ENCODE measurements at regions not wholly inside any gene's neighbourhood (a gene's known extent, or its start where the extent isn't known, plus 50 kb on each side); places are given as distances from the start of the nearest gene placed in this dataset.

DNA sequence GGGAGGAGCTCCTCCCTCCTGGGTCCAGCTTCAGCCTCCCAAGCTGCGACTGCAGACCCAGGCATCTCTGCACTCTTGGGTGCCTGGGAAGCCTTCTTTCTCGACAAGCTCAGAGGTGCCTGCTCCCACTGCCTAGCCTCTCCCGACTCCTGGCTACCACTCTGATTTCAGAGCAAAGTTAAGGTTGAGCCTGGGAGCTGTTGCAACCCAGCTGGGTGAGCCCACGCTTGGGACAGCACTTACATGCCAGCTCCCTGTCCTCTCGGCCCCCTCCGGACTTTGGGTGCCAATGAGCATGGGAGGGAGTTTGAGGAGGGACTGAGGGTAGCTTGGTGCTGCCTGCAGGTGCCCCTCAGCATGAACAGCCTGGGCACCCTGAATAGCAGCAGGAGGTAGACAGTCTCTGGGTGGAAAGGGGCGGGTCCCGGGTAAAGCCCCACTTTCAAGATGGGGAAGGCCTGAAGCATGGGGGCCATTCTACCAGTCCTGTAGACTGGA, 1383.4 kb upstream of the PCDH20 start:
- H3K9me3 ChIP-seq: peaks cover 0 to 10% (median 0%) of the 10 kb centered on the region in 3 donors
- no peaks in the 10 kb centered on the region for H3K36me3 ChIP-seq
- H3K27me3 ChIP-seq: no peaks in the 10 kb centered on the region
- no peak overlapping the region for H3K4me3 ChIP-seq
- intact Hi-C loops (cut with DNase I): no loop called here
- H3K4me1 ChIP-seq: no peaks in the 10 kb centered on the region
- no peak overlapping the region for H3K27ac ChIP-seq
- no peak for DNase-seq
- no peak for TF ChIP-seq POLR2A (IDR thresholded peaks at IDR 0.05)
- TF ChIP-seq, protein P1, sequence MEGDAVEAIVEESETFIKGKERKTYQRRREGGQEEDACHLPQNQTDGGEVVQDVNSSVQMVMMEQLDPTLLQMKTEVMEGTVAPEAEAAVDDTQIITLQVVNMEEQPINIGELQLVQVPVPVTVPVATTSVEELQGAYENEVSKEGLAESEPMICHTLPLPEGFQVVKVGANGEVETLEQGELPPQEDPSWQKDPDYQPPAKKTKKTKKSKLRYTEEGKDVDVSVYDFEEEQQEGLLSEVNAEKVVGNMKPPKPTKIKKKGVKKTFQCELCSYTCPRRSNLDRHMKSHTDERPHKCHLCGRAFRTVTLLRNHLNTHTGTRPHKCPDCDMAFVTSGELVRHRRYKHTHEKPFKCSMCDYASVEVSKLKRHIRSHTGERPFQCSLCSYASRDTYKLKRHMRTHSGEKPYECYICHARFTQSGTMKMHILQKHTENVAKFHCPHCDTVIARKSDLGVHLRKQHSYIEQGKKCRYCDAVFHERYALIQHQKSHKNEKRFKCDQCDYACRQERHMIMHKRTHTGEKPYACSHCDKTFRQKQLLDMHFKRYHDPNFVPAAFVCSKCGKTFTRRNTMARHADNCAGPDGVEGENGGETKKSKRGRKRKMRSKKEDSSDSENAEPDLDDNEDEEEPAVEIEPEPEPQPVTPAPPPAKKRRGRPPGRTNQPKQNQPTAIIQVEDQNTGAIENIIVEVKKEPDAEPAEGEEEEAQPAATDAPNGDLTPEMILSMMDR (IDR thresholded peaks at IDR 0.05): no peak
- no CpG with 5 or more reads among the region's 8 CpGs for WGBS, 2 donors

DNA sequence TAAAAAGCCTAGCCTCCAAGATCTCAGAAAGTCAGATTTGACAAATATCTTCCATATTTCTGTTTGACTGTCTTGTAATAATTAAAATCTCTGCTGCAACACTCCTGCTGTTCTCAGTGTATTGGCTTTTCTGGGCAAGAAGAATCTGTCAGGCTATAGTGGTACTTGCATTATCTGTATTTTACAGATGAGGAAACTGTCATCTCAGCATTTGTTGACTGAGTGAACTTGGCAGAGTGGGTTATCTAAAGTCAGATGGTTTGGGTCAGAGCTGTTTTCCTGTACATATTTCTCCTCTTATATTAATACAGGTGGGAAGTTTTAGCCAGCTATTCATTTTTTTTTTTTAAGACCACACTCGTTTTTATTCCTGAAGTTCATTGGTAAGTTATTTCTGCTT, 1378.2 kb upstream of the PCDH20 start:
- H3K4me1 ChIP-seq: no peaks in the 10 kb centered on the region
- no peak overlapping the region for H3K4me3 ChIP-seq
- no peaks in the 10 kb centered on the region for H3K27me3 ChIP-seq
- 32 to 34% methylated on average over 1 of the region's 1 CpG for WGBS, 2 donors
- no peak overlapping the region for H3K27ac ChIP-seq
- no peak for DNase-seq
- intact Hi-C loops (cut with DNase I): no loop called here
- peaks cover 0 to 21% (median 0%) of the 10 kb centered on the region in 3 donors for H3K9me3 ChIP-seq
- TF ChIP-seq, protein P1 (IDR thresholded peaks at IDR 0.05): no peak
- no peak for TF ChIP-seq POLR2A (IDR thresholded peaks at IDR 0.05)
- no peaks in the 10 kb centered on the region for H3K36me3 ChIP-seq

DNA sequence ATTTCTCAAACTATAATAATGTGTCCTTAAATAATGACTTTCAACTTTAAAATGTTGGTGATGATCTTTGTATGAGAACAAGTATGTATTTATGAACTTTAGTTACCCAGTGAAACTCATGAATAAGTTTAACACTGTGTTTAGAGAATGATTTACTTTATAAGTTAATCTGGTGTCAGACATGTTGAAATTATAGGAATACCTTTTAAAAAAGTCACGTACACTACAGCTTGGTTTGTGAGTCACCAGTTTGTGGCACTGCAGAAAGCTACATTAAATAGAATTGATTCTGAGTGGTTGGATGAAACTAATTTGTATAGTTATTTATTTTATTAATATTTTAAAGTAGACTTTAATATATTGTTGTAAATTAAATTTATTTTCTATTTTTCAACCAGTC, 1366.2 kb upstream of the PCDH20 start:
- Histone ChIP-seq H3K9me3 (no peaks in the 10 kb centered on the region), H3K27ac (no peak overlapping the region), H3K4me3 (no peak overlapping the region), H3K27me3 (no peaks in the 10 kb centered on the region), H3K4me1 (no peaks in the 10 kb centered on the region), H3K36me3 (no peaks in the 10 kb centered on the region)
- DNase-seq: no peak
- intact Hi-C loops (cut with DNase I): no loop called here
- WGBS, 2 donors: 69% methylated on average over 1 of the region's 1 CpG
- TF ChIP-seq POLR2A (IDR thresholded peaks at IDR 0.05): no peak
- TF ChIP-seq, protein P1 (IDR thresholded peaks at IDR 0.05): no peak

DNA sequence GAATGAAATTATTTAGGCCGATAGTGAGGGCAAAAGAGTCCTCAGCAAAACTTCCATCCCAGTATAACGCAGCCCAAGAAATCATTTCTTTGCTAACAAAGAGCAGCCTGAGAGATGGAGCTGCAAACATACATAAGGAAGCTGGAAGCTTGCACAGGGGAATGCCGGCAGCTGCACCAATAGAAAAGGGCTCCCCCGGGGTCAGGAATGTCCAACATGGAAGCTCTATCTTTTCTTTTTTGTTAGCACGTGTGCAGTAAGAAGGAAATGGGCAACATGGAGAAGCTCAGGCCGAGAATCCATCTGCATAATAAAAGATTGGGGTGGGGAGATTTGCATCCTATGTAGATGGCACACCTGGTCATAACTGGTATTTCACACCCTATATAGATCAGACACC, 1363.5 kb upstream of the PCDH20 start:
- 65 to 70% methylated on average over 6 of the region's 6 CpGs for WGBS, 2 donors
- no peak for DNase-seq
- Histone ChIP-seq H3K27ac (no peak overlapping the region), H3K4me3 (no peak overlapping the region), H3K27me3 (no peaks in the 10 kb centered on the region), H3K36me3 (no peaks in the 10 kb centered on the region), H3K9me3 (no peaks in the 10 kb centered on the region), H3K4me1 (no peaks in the 10 kb centered on the region)
- TF ChIP-seq, protein P1 (IDR thresholded peaks at IDR 0.05): no peak
- no peak for TF ChIP-seq POLR2A (IDR thresholded peaks at IDR 0.05)
- intact Hi-C loops (cut with DNase I): no loop called here

DNA sequence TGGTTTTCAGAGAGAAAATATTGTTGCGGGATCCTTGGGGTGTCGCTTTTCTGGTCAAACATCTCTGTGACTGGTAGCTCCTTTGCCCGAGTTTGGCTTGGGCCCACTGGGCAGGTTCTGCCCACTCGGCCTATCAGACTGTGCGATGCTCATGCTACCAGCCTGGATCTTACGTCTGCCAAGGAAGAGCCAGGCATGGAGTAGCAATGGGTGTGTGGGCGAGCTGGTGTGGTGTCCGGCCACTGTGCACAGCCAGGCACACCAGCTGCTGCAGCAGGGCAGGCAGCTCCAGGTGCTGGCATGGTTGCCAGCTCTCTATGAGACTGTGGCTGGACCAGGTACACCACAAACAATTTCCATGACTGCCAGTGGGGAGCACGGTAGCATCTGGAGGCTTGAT, 1351.8 kb upstream of the PCDH20 start:
- Histone ChIP-seq H3K4me1 (no peaks in the 10 kb centered on the region), H3K27ac (no peak overlapping the region), H3K36me3 (no peaks in the 10 kb centered on the region), H3K4me3 (no peak overlapping the region), H3K9me3 (no peaks in the 10 kb centered on the region), H3K27me3 (no peaks in the 10 kb centered on the region)
- DNase-seq: no peak
- WGBS, 2 donors: 89 to 92% methylated on average over 4 to 9 of the region's 9 CpGs
- intact Hi-C loops (cut with DNase I): no loop called here
- TF ChIP-seq POLR2A (IDR thresholded peaks at IDR 0.05): no peak
- TF ChIP-seq, protein P1 (IDR thresholded peaks at IDR 0.05): no peak
